Activated T-helper 9 cell treated with anti-CD3 and anti-CD28 coated beads, Interleukin-2, amount 50 U/mL, for 16 hours (primary cell): ENCODE measurements at regions not wholly inside any gene's neighbourhood (a gene's known extent, or its start where the extent isn't known, plus 50 kb on each side); places are given as distances from the start of the nearest gene placed in this dataset.

Source experiments
- DNase-seq: peaks from one replicate; pipeline ENCODE4 v3.0.0-alpha.2; 2020; ENCODE audit warnings: low read depth

DNA sequence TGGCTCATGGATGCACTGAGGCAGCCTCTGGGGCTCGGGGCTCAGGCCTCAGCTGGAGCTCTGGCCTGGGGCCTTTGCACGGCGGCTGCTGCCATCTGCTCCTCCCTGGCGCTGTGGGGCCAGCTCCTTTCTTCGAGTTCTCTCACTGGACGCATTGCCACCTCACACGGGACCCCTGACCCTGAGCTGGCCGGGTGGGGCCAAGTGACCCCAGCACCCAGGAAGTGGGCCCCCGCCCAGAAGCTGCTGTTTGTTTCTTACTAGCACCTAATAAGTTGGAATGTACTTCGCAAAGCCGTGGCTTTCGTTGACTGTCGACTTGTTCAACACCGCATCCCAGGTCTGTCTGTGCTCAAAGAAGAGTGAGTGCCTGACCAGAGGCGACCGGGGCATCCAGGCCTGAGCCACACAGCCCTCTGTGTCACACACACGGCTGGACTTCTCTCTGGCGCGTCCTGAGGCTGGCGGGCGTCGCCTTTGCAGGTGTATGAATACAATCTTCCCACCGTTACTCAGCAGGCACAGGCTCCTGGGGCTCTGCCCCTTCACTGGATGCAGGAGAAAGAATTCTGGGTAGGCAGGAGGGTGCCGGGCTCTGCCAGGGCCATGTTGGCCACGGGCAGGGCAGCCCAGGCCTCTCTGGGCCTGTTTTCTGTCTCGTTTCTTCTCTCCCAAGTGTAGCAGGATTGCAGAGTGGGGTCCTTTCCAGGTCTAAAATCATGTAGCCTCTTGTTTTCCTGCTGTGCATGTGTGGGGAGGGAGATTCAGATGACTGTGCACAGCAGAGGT lies 112.9 kb downstream of the DLL1 start:
- DNase-seq = no peak

GRCh38 chr6:170176898-170177771 lies 113.7 kb downstream of the DLL1 start:
- DNase-seq = no peak

GRCh38 chr6:170176136-170176897 lies 114.6 kb downstream of the DLL1 start:
- no peak for DNase-seq

- DNase-seq = no peak
Measured at GRCh38 chr6:170175644-170176135, 115.2 kb downstream of the DLL1 start.

- DNase-seq = no peak
Measured at GRCh38 chr6:170174771-170175643, 115.9 kb downstream of the DLL1 start.

- DNase-seq = no peak
Measured at GRCh38 chr6:170174124-170174770, 116.6 kb downstream of the DLL1 start.

GRCh38 chr6:170173335-170173881 lies 117.5 kb downstream of the DLL1 start:
- no peak for DNase-seq

GRCh38 chr6:170172825-170173256 lies 118.0 kb downstream of the DLL1 start:
- no peak for DNase-seq

DNA sequence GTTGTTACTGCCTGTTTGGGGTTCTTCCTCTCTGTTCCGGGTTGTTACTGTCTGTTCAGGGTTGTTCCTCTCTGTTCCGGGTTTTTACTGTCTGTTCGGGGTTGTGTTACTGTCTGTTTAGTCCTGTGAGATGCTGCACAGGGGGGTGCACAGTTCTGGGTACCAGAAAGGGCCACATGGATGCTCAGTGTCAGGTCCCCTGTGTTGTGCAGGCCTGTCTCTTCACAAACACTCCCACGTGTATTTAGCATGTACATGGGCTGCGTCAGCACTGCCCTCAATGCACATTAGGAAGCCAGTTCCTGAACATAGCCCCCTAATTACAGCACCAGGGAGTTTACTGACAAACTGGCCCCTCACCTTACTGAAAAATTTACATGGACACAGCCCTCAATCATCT lies 118.5 kb downstream of the DLL1 start:
- no peak for DNase-seq

DNA sequence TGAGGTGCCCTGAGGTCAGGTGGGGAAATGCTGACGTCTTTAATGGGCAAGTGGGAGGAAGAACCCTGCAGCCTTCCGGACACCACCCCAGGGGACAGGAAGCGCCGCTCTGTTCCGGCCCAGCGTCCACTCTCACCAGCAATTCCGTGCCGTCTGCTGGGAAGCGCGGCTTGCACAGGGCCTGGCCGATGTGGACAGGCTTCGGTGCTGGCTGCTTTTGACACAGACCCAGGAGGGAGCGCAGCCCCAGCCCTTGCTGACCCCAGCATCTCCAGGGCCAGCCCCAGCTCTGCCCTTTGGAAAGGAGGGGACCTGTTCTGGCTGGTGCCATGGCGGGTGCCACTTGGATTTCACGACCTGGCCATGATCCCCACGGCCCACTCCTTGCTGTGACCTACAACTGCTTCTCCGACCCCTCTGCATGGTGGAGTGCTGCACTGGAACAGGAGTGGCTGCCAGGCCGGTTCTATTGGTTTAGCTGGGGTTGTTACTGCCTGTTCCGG lies 123.2 kb downstream of the DLL1 start:
- DNase-seq = no peak

- no peak for DNase-seq
Measured at GRCh38 chr6:170166511-170167122, 124.3 kb downstream of the DLL1 start.

- DNase-seq = no peak
Measured at GRCh38 chr6:170165471-170166117, 125.3 kb downstream of the DLL1 start.

DNA sequence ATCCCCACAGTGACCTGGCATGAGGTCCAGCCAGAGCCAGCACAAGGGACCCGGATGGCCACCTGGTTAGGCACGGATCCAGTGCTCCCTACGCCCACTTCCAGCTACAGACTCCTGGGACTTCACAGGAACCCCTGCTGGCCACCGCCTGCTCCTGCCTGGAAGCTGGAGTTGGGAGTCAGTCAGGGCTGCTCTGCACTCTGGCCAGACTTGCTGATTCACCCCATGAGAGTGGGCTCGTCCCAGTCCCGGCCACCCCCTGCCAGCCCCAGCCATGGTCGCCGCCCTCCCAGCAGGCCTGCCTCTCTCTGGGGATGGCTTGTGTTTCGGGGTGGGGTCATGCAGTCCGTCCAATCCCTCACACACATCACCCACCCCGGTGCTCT lies 125.8 kb downstream of the DLL1 start:
- no peak for DNase-seq

GRCh38 chr6:170164271-170164900 lies 126.5 kb downstream of the DLL1 start:
- DNase-seq = no peak

- DNase-seq = no peak
Measured at GRCh38 chr6:170163405-170164170, 127.3 kb downstream of the DLL1 start.

DNA sequence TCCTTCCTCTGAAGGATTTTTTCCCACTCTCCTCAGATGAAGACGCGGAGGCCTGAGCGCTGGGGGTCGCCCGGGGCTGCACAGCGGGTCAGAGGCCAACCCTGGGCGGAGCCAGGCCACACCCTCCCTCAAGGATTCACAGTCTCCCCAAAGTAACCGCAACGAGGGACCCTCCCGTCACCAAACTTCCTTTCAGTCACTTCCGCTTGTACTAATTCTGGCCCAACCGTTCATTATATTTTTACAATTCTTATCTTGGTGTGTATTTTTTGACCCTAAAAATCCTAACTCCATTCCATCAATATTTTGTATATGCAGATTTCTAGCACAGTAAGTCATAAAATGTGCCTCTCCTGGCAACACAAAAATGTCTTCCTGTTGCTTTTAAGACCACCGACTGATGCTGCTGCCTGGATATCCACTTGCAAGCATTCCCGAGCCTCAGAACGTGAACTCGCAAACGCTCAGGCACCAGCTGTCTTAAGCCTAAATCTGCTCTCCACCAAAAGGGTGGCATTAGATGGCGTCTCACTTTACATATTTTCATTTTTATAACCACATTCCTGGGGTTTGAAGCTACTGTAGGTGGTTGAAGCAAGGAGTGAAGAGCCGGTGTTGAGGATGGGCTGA lies 128.0 kb downstream of the DLL1 start:
- DNase-seq = no peak

- no peak for DNase-seq
Measured at GRCh38 chr6:170162011-170162774, 128.7 kb downstream of the DLL1 start.
